NCI-H2107 treated with DMSO at 0.1 percent for 48 hours (cell line): ENCODE measurements at regions not wholly inside any gene's neighbourhood (a gene's known extent, or its start where the extent isn't known, plus 50 kb on each side); places are given as distances from the start of the nearest gene placed in this dataset.
"Not testable (repeated sequence)": the region's sequence is repeated elsewhere in the genome, so short reads cannot be mapped to it uniquely, and the experiment has no call there.

Experiments
- DNase-seq: peaks from one replicate; lab custom pipeline; 2025; ENCODE audit not compliant: unreplicated experiment; lab: John Stamatoyannopoulos, UW

- no peak for DNase-seq
These were observed 151.2 kb downstream of the SLITRK1 start for GRCh38 chr13:83731113-83731512.

- DNase-seq = no peak
These were observed 151.6 kb downstream of the SLITRK1 start for GRCh38 chr13:83730674-83731073.

- DNase-seq = no peak
These were observed 159.8 kb downstream of the SLITRK1 start for GRCh38 chr13:83722443-83722842.

- no peak for DNase-seq
These were observed 166.2 kb downstream of the SLITRK1 start for GRCh38 chr13:83716121-83716520.

GRCh38 chr13:83714236-83714635, 168.0 kb downstream of the SLITRK1 start:
- no peak for DNase-seq

GRCh38 chr13:83710133-83710515, 172.2 kb downstream of the SLITRK1 start:
- DNase-seq = no peak

GRCh38 chr13:83709426-83710132, 172.7 kb downstream of the SLITRK1 start:
- no peak for DNase-seq

GRCh38 chr13:83702021-83702420, 180.3 kb downstream of the SLITRK1 start:
- DNase-seq = no peak

GRCh38 chr13:83692800-83693199, 189.5 kb downstream of the SLITRK1 start:
- no peak for DNase-seq

- no peak for DNase-seq
These were observed 190.3 kb downstream of the SLITRK1 start for GRCh38 chr13:83691966-83692365.

GRCh38 chr13:83681547-83681946, 200.7 kb downstream of the SLITRK1 start:
- no peak for DNase-seq

- no peak for DNase-seq
These were observed 204.3 kb downstream of the SLITRK1 start for GRCh38 chr13:83677985-83678384.

GRCh38 chr13:83672612-83673011, 209.7 kb downstream of the SLITRK1 start:
- no peak for DNase-seq

GRCh38 chr13:83667606-83668005, 214.7 kb downstream of the SLITRK1 start:
- DNase-seq = no peak

- DNase-seq = no peak
These were observed 216.1 kb downstream of the SLITRK1 start for GRCh38 chr13:83666141-83666540.

- DNase-seq = no peak
These were observed 225.0 kb downstream of the SLITRK1 start for GRCh38 chr13:83657281-83657680.

- DNase-seq = not testable (repeated sequence)
These were observed 239.7 kb downstream of the SLITRK1 start for GRCh38 chr13:83642617-83643016.

GRCh38 chr13:83634601-83635000, 247.7 kb downstream of the SLITRK1 start:
- no peak for DNase-seq

- DNase-seq = no peak
These were observed 248.5 kb downstream of the SLITRK1 start for GRCh38 chr13:83633746-83634145.

- DNase-seq = no peak
These were observed 259.9 kb downstream of the SLITRK1 start for GRCh38 chr13:83622422-83622784.

GRCh38 chr13:83621765-83622421, 260.4 kb downstream of the SLITRK1 start:
- no peak for DNase-seq

- no peak for DNase-seq
These were observed 261.6 kb downstream of the SLITRK1 start for GRCh38 chr13:83620530-83621220.
